Lung (tissue), 11 donors: ENCODE measurements at regions not wholly inside any gene's neighbourhood (a gene's known extent, or its start where the extent isn't known, plus 50 kb on each side); places are given as distances from the start of the nearest gene placed in this dataset.

Experiments
- ATAC-seq: fragments of 200-7000 bp; cut with Tn5 transposase; one replicate; pipeline ENCODE4 v1.9.1; 2020; ENCODE audit warnings: moderate number of reproducible peaks; ENCODE audit not compliant: insufficient read depth, low FRiP score
- DNase-seq, 3 donors: peaks; one replicate each; pipeline ENCODE4 v3.0.0-alpha.2; 2013 to 2017
- H3K27ac ChIP-seq, 2 donors: one replicate each; pipeline ENCODE4 v1.5.1; 2013; ENCODE audit warnings: mild to moderate bottlenecking in 2 of 2, moderate library complexity in 2 of 2, control low read depth in 1 of 2, inconsistent platforms in 1 of 2, low read depth in 1 of 2, low read length in 1 of 2
- H3K27me3 ChIP-seq, 3 donors: one replicate each; pipeline ENCODE4 v1.5.1; 2013; ENCODE audit warnings: low read length in 2 of 3; ENCODE audit not compliant: control insufficient read depth in 3 of 3, insufficient read depth in 3 of 3
- H3K36me3 ChIP-seq, 4 donors: one replicate each; pipeline ENCODE4 v1.5.1; 2013; ENCODE audit warnings: low read length in 4 of 4, mild to moderate bottlenecking in 1 of 4, moderate library complexity in 1 of 4; ENCODE audit not compliant: control insufficient read depth in 4 of 4, insufficient read depth in 4 of 4
- H3K4me1 ChIP-seq, 5 donors: one replicate each; pipeline ENCODE4 v1.5.1; 2013; ENCODE audit warnings: low read length in 5 of 5, mild to moderate bottlenecking in 2 of 5, moderate library complexity in 1 of 5; ENCODE audit not compliant: control insufficient read depth in 5 of 5, insufficient read depth in 5 of 5
- H3K4me3 ChIP-seq: one replicate; pipeline ENCODE4 v1.5.1; 2013; ENCODE audit warnings: mild to moderate bottlenecking, control low read depth, moderate library complexity
- H3K9ac ChIP-seq, 2 donors: one replicate each; pipeline ENCODE4 v1.5.1; 2013; ENCODE audit warnings: low read length in 2 of 2, control low read depth in 1 of 2; ENCODE audit not compliant: insufficient read depth in 1 of 2
- H3K9me3 ChIP-seq, 4 donors: one replicate each; pipeline ENCODE4 v1.5.1; 2013; ENCODE audit warnings: low read length in 3 of 4, mild to moderate bottlenecking in 1 of 4, moderate library complexity in 1 of 4; ENCODE audit not compliant: control insufficient read depth in 4 of 4, insufficient read depth in 3 of 4
- CTCF ChIP-seq: IDR thresholded peaks from 2 replicates; pipeline ENCODE4 v1.5.1; 2012; ENCODE audit warnings: mild to moderate bottlenecking; ENCODE audit errors: control extremely low read depth, extremely low read depth
- WGBS, 2 donors: extraction: QIAGEN DNeasy Blood & Tissue Kit; methylation state at CpG; one replicate each; pipeline ENCODE4 v1.1.7; 2013; 5-methylcytosine and 5-hydroxymethylcytosine counted together
- donor health status: control.
- donor health status: control.
- donor health status: Bipolar disorder and iron deficiency.
- donor health status: healthy.
- donor health status: DM: yes; HTN: yes; CAD: no.

- WGBS, 2 donors = 74 to 84% methylated on average over 2 of the region's 2 CpGs
- Histone ChIP-seq H3K27me3 (peaks cover 4 to 45% (median 29%) of the 10 kb centered on the region in 3 donors), H3K9me3 (peaks cover 0 to 3% (median 0%) of the 10 kb centered on the region in 4 donors), H3K36me3 (no peaks in the 10 kb centered on the region), H3K4me3 (no peak overlapping the region), H3K9ac (no peak overlapping the region), H3K4me1 (peaks cover 0 to 6% (median 0%) of the 10 kb centered on the region in 5 donors), H3K27ac (no peak overlapping the region)
- TF ChIP-seq CTCF = no peak
- DNase-seq = no peak
- no peak for ATAC-seq
Observed at GRCh38 chr9:21554813-21555212, 72.7 kb upstream of the IFNE start.

- Histone ChIP-seq H3K9me3 (peaks cover 0 to 3% (median 0%) of the 10 kb centered on the region in 4 donors), H3K27me3 (peaks cover 4 to 56% (median 40%) of the 10 kb centered on the region in 3 donors), H3K4me1 (peaks cover 0 to 10% (median 0%) of the 10 kb centered on the region in 5 donors), H3K4me3 (no peak overlapping the region), H3K27ac (no peak overlapping the region), H3K36me3 (no peaks in the 10 kb centered on the region), H3K9ac (no peak overlapping the region)
- DNase-seq = no peak
- no peak for ATAC-seq
- WGBS, 2 donors = 90 to 92% methylated on average over 5 of the region's 5 CpGs
- TF ChIP-seq CTCF = no peak
Observed at GRCh38 chr9:21555911-21556310, 73.8 kb upstream of the IFNE start.

DNA sequence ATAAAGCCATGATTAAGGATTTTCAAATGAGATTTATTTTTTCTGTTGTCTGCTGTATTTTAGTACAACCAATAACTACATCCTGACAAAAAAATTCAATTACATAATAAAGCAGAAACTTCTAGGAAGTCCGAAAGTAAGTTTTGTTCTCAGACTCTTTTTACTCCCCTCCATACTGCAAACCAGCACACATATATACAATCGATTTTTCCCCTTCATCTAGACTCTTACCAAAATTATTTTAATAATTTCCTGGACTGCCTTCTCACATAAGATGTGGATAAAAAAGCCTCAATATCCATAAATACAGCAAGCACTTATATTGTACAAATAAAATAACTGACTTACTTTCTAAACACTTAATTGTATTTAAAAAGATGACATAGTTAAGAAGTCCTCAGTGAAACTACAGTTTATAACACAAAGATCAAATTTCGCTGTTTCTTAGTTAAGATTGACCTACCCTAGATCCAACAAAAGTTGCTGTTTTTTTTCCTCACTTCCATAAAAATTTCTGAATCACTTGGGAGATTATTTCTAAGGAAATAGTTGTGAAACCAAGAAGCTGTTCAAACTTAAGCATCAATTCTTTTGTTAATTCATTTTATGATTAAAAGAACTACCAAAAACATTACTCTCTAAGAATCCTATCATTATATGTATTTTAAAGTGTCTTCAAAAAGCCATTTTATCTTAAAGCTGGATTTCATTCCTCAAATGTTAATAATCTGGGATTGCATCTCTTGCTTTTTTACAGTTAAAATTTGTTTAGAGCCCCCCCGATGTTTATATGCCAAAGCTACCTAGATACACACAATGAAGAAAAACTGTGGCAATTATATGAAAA lies 74.7 kb upstream of the IFNE start:
- Histone ChIP-seq H3K4me1 (peaks cover 0 to 10% (median 0%) of the 10 kb centered on the region in 5 donors), H3K9ac (no peak overlapping the region), H3K9me3 (peaks cover 0 to 3% (median 0%) of the 10 kb centered on the region in 4 donors), H3K36me3 (no peaks in the 10 kb centered on the region), H3K27ac (no peak overlapping the region), H3K4me3 (no peak overlapping the region), H3K27me3 (peaks cover 4 to 56% (median 41%) of the 10 kb centered on the region in 3 donors)
- no peak for ATAC-seq
- DNase-seq = no peak
- 88 to 92% methylated on average over 4 of the region's 4 CpGs for WGBS, 2 donors
- no peak for TF ChIP-seq CTCF
